M059J (cell line): ENCODE measurements at regions not wholly inside any gene's neighbourhood (a gene's known extent, or its start where the extent isn't known, plus 50 kb on each side); places are given as distances from the start of the nearest gene placed in this dataset.
"Not testable (repeated sequence)": the region's sequence is repeated elsewhere in the genome, so short reads cannot be mapped to it uniquely, and the experiment has no call there.

Source experiments
- DNase-seq: peaks from one replicate; pipeline ENCODE4 v3.0.0-alpha.2; 2012; ENCODE audit warnings: low read depth

- DNase-seq, result no peak
Measured at GRCh38 chr7:124247691-124248090, 214.8 kb upstream of the TMEM229A start.

DNA sequence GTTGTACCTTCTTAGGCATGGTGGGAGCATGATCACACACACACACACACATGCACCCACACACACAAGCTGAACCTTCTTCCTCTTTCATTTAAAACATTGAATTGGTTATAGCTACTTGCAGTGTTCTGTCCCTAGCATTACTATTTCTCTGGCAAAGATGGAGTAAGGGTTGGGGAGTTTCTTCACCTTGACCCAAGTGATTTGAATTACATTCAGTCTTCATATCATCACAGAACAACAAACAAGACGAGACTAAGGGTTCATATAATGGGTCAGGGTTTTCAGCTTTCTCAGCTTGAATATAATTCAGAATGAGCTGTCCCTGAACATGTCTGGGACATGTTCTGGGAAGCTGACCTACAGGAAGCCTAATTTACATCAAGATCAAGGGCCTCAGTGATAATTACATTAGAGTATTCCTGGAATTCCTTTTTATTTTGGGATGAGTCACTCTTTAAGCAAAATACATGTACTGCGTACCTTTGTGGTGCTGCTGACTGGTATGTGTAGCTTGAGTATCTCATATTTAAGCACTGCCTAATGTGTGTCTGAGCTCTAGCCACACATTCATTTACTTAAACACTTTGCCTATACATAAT, 213.5 kb upstream of the TMEM229A start:
- DNase-seq, result peak; percentile 10

GRCh38 chr7:124244469-124244868, 211.6 kb upstream of the TMEM229A start:
- not testable (repeated sequence) for DNase-seq

DNA sequence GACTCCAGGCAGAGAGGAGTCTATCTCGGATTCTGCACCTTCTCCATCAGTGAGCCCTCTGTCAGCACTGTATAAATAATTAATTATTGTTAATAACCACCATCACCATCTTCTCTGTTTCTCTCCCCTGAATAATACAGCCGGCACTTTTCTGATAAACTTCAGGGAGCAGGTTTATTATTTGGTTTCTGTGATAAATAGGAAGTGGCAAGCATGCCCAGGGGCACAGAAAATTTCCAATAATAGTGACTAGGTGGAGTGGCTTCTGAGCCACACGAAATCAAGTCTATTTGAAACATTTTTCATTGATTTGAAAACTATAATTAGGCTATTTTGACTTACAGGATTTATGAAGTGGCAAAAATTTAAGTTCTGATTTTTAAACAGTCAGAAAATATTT, 186.8 kb upstream of the TMEM229A start:
- DNase-seq, result no peak

DNA sequence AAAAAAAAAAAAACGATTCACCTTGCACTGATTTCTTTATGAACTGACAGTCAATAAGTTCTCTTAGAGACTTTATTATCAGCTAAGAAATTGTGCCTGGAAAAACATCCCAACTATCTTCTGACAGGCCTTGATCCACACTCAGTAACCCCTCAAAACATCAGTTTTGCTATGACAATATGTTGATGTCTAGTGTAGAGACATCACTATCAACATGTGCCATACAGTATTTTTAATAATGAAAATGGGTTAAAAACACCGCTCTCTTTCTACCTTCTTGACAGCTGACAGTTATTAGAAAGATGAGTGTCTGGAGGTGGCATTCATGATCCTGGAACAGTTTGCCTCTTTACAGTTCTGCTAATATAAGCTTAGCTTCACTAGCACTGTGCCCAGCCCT, 175.8 kb upstream of the TMEM229A start:
- no peak for DNase-seq

GRCh38 chr7:124208173-124208572, 175.3 kb upstream of the TMEM229A start:
- no peak for DNase-seq

- no peak for DNase-seq
Measured at GRCh38 chr7:124205526-124205925, 172.7 kb upstream of the TMEM229A start.

- DNase-seq, result no peak
Measured at GRCh38 chr7:124202546-124202945, 169.7 kb upstream of the TMEM229A start.

- peak; percentile 7 for DNase-seq
Measured at GRCh38 chr7:124201768-124202349, 169.0 kb upstream of the TMEM229A start.

GRCh38 chr7:124196519-124196918, 163.7 kb upstream of the TMEM229A start:
- DNase-seq, result no peak

DNA sequence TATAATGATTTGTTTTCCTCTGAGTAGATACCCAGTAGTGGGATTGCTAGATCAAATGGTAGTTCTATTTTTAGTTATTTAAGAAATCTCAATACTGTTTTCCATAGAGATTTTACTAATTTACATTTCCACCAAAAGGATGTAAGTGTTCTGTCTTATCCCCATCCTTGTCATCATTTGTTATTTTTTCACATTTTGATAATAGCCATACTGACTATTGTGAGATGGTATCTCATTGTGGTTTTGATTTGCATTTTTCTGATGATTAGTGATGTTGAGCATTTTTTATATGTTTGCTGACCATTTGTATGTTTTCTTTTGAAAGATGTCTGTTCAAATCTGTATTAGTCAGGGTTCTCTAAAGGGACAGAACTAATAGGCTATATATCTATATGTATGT, 160.0 kb upstream of the TMEM229A start:
- DNase-seq, result no peak

GRCh38 chr7:124191713-124192112, 158.8 kb upstream of the TMEM229A start:
- no peak for DNase-seq

DNA sequence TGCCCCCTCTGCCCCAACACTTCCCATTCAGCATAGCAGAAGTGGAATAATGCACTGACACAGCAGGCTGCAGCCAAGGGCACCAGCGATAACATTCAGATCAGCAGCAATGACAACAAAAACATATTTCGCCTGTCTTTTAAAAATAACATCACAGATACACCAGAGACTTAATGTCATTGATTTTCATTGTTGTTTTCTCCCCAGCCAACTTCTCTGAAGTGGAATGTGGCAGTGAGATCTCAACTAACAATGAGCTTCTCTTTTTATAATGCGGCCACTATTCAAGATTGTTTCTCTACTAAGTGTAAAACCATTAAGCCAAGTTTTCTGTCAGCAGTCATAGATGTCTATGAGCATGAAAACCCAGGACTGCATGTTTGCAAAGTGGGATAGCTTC, 158.2 kb upstream of the TMEM229A start:
- DNase-seq, result no peak

- DNase-seq, result no peak
Measured at GRCh38 chr7:124188576-124188975, 155.7 kb upstream of the TMEM229A start.

- no peak for DNase-seq
Measured at GRCh38 chr7:124187962-124188361, 155.1 kb upstream of the TMEM229A start.

GRCh38 chr7:124183649-124184048, 150.8 kb upstream of the TMEM229A start:
- no peak for DNase-seq

DNA sequence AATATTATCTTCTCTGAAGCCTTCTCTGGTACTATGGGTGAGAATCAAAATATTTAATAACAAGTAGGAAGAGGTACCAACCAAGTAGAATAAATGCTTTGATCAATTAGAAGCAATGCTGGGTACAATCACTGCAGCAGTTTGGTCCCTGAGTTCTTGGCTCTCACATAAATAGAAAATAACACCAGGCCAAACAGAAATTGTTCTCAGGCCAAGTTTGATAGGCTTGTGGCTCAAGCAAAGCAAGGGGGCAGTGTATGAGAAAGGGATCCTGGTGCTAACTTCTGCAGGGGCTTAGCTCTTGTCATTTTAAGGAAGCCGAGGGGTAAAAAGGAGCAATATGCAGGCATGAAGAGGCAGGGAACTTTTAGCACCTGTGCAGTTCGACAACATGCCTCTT, 146.8 kb upstream of the TMEM229A start:
- DNase-seq, result no peak

GRCh38 chr7:124177891-124178290, 145.0 kb upstream of the TMEM229A start:
- DNase-seq, result no peak

- DNase-seq, result not testable (repeated sequence)
Measured at GRCh38 chr7:124171812-124172211, 138.9 kb upstream of the TMEM229A start.

DNA sequence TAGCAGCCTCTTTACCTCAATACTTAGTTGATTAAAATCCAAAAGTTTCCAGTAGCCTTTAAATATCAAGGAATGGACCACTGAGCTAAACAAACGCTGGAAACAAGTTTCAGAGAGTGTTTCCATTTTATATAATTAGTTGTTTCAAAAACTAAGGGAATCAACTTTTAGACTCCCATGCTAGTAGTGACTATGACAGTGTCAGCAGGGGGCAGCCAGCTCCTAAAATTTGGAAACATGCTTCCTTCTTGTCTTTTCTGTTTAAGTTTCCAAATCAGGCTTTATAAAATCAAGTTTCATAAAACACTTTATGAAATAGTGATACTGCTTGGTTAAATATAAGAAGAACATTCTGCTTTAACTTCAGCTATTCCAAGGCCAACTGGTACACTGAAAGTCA, 138.2 kb upstream of the TMEM229A start:
- DNase-seq, result peak; percentile 45

GRCh38 chr7:124168616-124169015, 135.7 kb upstream of the TMEM229A start:
- no peak for DNase-seq

DNA sequence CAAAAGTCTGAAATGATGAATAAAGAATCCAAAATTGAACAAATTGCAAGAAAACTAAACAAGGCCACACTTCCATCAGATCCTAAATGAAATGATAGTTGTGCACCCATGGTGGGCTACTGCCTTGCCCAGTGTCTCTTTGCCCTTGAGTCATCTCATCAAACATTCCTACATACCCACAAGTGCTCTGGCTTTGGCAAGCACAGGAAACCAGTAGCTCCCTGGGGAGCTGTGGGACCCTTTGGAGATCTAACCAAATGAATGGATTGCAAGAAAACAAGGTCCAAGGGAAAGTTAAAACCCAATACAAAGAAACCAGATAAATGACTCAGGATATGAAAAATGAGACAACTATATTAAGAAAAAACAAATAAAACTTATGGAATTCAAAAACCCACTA, 129.8 kb upstream of the TMEM229A start:
- DNase-seq, result peak; percentile 19

GRCh38 chr7:124155432-124156022, 122.7 kb upstream of the TMEM229A start:
- DNase-seq, result peak; percentile 28
